ENCODE measurements at regions not wholly inside any gene's neighbourhood (a gene's known extent, or its start where the extent isn't known, plus 50 kb on each side); places are given as distances from the start of the nearest gene placed in this dataset.
"Not testable (repeated sequence)": the region's sequence is repeated elsewhere in the genome, so short reads cannot be mapped to it uniquely, and the experiment has no call there.

DNA sequence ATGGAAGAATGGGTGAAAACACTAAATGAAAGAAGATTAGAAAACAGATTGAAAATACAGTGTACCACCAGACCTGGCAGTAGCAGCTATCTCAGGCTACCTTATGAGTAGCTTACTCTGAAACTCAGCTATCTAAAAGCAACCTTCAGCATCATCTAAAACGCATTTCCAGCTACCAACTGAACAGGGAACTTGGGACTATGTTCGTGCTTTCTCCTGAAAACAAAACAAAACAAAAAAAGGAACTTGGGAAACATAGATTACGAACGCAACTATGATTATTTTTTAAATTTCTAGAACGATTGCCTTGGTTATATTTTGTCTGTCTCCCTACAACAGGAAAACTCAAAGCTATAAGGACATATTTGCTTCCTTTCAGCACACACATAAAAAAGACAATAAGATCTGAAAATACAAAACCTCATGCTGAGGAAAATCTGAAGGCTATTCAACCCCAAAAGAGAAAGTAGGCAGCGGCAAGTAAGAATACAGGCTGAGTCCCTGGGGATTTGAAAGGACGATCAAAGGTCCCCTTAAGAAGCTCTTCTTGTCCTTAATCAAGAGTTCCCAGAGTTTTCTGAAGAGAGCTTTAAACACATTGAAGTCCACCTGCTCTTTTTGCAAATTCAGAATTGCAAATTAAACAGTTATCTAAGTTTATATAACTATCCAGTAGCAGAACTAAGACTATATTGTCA, 53.4 kb downstream of the OR2K2 start:
- peak in 2 of 3 donors; percentile 46 to 49 for DNase-seq

DNA sequence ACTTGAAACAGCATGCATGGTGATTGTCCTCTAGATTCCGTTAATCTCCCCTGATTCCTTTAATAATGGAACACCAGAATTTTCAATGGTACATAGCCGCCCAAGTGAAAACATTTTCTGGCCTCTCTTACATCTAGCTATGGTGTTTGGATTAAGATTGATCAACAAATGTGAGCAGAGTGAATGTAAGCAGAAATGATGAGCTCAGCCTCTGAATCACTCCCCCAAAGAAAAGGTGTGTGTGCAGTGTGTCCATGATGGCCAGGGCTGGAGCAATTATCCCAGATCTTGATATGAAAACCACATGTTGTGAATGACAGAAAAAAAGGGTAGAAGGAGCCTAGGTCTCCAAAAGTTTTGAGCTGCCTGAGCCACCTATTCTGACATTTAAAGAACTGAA, 55.3 kb downstream of the OR2K2 start:
- DNase-seq: no peak

DNA sequence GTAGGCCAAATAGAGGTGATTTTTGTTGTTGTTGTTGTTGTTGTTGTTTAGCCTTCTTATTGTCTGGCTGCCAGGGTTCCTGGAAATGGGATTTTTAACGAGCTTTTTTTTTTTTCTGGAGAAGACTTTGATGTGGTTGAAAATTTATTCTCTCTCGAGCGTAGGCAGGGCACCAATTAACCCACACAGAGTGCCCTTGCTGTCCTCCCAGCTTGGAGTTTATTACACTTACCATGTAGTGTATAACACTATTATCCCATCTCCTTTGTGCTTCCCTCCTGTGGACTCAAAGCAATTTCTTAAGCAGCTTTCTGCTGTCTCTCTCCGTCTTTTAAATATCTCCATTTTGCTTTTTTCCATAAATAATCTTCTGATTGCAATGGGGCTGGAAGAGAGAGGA, 57.4 kb downstream of the OR2K2 start:
- no peak for DNase-seq

DNA sequence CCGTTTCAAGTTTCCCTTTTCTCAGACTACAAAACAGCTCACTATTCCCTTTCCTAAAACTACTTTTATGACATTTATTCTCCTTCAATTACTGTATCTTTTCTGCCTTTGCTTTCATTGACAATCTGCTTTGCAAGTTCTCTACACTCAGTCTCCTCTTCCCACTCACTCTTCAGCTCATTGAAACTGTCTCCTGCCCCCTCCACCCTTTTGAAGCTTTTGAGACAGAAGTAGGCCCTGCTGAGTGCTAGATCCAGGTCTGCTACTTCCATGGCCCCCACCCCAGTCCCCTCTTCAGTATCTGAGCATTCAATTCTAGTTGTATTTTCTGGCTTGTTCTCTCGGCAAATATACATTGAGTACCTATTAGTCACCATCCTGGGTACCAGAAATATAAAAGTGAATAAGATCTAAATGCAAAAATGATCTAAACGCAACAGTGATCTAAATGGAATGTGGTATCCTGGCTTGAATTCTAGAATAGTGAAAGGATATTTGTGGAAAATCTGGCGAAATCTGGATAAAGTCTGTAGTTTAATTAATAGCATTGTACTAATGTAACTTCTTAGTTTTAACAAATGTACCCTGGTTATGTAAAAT, 58.4 kb downstream of the OR2K2 start:
- no peak for DNase-seq

DNA sequence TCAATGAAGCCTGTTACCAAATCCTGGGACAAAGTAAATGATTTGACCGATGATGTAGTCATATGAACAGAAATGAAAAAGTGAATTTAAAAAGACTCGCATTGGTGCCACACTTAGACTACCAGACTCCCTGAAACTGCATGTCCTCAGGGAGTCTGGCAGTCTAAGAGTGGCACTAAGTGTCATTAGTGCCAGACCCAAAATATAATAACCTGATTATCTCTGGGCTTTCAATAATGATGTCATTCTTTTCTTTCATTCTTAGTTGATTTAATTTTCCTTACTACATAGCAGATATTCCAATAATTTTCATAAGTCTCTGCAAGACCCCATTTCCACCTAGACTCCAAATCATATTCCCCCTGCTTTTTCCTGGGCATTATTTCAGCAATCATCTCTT, 59.0 kb downstream of the OR2K2 start:
- DNase-seq: no peak

DNA sequence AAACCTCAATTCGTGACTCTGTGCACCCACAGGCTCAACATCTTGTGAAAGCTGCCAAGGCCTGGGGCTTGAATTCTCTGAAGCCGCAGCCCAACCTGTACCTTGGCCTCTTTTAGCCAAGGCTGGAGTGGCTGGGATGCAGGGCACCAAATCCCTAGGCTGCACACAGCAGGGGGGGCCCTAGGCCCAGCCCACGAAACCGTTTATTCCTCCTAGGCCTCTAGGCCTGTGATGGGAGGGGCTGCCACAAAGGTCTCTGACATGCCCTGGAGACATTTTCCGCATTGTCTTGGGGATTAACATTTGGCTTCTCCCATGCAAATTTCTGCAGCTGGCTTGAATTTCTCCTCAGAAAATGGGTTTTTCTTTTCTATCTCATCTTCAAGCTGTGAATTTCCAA, 64.0 kb downstream of the OR2K2 start:
- DNase-seq: not testable (repeated sequence)

DNA sequence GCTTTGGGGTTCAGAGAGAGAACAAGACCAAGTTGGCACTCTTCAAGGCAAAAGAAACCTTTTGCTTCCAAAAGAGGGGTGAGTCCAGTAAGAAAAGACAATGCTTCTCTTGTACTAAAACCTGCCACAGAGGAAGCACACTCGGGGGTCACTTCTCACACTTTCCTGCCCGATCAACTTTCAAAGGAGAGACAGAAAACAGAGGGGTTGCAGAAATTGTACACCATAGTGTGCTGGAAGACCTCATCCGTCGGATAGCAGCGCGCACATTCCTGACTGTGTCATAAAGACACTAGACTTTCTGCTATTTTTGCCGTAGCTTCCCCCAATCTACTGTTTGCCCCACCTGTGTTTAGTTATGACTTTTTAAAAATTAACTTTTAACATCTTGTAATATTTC, 66.9 kb downstream of the OR2K2 start:
- DNase-seq: no peak

DNA sequence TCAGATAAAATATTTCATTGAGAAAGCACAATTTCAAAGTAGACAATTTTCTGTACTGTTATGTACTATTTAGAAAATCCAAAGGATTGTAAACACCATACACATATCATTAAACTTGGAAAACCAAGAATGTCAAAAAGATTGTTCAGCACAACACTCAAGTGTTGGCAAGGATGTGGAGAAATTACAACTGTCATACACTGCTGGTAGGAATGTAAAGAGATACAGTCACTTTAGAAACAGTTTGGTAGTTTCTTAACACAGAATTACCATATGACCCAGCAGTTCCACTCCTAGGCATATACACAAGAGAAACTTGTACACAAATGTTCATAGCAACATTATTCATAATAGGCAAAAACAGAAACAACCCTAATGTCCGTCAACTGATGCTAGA, 71.2 kb downstream of the OR2K2 start:
- DNase-seq: no peak

DNA sequence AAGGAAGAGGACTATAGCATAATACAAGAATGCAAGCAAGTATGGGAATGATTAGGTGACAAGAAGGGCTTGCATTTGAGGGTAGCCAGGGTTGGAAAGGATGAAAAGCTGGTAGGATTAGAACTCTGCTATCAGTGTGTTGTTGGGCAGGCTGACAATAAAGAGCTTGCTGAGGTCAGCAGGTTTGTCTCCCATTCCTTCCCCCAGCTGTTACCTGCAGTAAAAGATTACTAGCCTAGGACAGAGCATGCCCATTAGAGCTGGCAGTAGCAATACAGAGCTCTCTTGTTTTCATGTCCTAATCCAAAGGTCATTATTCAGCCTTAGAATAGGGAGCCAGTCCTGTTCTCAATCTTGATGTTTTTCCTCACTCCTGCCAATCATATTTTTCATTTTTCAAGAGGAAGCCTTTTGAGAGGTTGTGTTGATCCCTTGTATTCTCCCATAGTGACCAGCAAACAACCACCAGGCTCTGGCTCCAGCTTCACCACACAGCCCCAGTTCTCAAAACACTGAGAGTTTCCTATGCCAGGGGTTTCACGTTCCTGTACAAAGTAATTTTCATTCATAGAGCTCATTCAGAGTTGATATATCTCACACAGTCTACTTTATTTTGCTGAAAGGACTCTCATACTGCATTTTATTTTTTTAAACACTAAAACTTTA, 71.7 kb downstream of the OR2K2 start:
- no peak for DNase-seq

DNA sequence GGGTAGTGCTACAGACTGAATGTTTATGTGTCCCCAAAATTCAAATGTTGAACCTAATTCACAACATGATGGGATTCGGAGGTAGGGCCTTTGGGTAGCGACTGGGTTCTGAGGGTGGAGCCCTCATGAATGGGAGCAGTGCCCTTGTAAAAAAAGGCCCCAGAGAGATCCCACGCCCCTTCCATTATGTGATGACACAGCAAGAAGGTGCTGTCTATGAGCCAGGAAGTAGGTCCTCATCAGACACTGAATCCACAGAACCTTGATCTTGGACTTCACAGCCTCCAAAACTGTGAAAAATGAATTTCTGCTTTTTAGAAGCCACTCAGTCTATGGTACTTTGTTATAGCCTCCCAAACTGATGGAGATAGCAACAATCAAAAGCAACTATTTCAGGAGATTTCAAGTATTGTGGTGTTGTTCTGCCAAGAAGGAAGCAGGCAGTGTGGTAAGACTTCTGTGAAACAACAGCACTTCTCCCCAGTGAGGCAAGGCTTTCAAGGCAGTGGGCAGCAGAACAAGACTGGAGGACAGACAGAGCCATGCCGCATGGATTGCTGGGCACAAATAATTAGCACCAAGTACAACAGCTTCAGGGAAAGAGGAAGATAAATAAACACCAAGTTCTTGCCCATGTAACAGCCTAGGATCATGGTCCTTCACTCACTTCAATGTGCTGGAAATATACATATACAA, 76.1 kb downstream of the OR2K2 start:
- peak; percentile 47 to 60 (median 47) for DNase-seq

DNA sequence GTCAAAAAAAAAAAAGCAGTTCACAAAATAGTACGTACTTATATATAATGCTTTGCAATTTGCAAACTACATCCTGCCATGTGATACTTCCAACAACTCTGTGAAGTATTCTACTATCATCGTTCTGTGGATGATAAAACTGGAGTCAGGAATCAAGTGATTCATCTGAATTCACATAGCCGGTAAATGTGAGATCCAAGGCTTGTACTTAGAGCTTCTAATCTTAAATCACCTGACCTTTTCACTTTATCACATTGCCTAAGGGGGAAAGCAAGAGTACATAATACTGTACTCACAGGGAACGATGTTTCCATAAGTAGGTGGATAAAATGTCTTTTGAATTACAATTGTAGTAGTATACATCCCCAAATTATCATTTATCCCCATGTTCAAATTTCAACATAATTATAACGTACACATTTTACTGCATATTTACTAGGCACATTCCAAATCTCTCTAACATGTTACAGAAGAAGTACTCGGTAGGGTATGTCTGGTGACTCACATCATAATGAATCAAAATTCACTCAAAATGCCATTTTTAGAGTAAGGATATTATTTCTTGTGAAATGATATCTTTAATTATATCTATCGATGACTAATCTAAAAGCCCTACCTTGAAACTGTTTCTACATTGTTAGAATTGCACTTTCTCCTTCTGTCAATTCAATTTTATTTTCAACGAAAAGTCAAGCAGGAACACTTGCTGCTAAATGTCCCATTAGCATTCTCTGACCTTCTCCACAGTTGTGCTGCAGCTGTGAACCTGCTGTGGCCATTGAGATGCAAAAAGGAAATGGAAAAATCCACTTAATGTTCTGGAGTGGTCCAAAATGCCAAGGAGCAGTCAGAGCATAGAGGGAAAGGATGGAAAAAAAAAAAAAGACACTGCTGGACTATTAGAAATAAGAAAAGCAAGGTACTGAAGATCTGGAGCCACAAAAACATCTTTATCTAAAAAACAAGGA, 78.9 kb downstream of the OR2K2 start:
- no peak for DNase-seq

DNA sequence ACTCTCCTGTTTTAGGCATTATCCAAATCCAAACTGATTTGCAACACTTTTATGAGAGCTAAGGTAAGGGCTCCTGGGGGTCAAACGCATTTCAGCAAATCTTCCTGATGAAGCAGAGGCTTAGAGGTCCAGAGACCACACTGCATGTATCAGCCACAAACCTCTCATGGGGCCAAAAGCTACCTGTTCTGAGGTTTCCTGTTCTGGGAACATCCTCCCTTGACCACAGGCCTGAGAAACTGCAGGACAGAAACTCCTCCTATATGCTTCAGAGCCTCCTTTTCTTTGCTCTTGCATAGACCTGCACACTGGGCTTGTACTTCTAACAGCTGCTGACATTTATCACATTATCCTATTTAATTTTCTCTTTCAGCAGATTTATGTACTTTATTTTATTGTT, 92.6 kb downstream of the OR2K2 start:
- no peak for DNase-seq

DNA sequence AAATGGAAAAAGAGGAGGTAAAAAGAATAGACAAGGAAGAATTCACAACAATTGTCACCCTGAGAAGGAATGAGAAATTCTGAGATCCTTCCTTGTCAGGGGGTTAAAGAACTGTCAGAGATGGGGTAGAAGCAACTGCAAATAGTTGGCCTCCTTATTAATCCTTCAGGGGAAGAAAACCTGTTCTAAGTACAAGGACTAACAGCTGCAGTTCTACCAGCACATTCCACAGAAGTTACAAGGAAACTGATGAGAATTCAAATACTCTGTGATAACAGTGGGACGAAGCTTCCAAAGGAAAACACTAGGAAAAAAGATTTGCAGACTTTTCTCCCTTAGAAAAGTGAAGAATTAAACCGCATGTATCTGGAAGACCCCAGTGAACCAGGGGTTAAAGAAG, 93.7 kb downstream of the OR2K2 start:
- DNase-seq: no peak

DNA sequence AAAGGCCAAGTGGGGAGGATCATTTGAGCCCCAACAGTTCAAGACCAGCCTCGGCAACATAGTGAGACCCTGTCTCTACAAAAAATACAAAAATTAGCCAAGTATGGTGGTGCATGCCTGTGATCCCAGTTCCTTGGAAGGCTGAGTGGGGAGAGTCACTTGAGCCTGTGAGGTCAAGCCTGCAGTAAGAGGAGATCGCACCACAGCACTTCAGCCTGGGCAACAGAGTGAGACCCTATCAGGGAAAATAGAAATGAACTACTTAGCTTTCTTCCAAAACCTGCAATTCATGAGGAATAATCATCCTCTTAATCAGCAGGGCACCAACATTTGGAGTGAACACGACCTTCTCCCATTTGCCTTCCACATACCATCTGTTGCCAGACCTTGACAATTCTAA, 96.1 kb downstream of the OR2K2 start:
- no peak for DNase-seq

DNA sequence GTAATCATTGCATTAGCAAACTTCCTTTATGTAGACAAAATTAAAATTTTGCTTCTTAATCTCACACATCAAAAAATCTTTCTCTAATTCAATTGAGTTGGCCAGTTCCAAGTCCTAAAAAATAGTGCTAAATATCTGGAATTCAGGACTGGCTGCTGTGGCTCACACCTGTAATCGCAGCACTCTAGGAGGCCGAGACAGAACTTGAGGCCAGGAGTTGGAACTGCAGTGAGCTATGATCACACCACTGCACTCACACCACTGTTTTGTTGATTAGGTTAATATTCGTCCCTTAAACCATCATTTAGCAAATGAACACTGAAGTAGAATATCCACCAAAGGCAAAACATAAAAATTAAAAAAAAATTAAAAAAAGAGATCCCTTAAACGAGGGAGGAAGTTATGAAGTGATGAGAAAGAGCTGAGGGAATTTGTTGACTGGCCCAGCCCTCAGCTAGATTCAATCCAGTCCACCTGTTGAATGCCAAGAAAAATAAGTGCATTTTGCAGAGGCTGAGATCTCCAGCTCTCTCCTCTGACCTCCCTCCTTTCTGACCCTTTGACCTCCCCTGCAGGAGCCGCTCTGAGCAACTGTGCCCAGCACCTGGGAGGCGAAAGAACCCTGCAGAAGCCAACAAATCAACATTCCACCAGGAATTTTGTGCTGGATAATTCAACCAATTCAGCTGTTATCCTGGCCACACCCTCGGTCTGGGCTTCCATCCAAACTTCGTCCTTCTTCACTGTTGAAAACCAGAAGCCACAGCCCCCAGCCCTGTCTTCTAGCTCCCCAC, 96.8 kb downstream of the OR2K2 start:
- DNase-seq: no peak

DNA sequence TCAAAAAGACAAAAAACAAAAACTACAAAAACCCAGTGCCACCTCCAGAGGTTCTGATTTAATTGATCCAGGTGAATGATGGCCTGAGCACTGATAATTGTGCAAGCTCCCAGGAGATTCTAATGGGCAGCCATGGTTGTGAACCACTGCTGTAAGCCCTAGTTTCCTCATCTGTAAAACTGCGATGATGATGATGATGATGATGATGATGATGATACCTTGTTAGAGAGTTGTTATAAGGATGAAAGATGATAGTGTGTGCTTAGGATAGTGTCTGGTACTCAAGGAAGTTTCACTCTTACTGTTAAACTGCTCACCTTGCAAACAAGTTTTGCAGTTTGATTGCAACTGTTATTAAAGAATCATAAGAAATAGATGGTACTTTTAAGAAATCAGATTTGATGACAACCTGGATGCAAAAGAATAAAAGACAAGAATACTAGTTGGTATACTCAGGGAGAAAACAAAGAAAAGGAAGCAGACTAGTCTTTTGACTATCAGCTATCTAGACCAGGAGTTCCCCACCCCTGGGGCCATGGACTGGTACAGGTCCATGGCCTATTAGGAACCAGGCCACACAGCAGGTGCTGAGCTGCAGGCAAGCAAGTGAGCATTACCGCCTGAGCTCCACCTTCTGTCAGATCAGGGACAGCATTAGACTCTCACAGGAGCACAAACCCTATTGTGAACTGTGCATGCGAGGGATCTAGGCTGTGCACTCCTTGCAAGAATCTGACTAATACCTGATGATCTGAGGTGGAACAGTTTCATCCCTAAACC, 98.0 kb downstream of the OR2K2 start:
- no peak for DNase-seq

DNA sequence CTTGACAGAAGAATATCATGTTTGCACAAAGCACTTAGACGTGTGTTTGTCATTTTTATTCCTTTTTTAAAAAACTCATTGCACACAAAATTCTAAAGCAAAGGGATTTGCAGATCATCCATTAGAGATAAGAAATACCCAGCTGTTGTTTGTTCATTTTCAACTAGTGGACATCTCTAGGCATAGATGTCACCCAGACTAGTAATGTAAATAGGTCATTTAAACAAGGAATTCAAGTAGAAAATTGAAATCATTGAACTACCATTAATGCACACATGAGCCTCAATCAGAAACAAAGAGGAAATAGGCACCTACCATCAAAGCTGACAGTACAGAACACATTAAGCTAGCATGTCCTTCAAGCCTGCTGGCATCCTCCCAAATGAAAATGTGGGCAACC, 107.3 kb downstream of the OR2K2 start:
- DNase-seq: no peak

DNA sequence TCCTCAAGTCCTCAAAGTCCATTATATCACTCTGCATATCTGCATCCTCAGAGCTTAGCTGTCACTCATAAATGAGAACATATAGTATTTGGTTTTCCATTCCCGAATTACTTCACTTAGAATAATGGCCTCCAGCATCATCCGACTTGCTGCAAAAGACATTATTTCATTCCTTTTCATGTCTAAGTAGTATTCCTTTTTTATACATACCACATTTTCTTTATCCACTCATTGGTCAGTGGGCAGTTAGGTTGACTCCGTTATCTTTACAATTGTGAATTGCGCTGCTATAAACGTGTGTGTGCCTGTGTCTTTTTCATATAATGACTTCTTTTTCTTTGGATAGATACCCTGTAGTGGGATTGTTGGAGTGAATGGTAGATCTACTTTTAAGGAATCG, 117.2 kb downstream of the OR2K2 start:
- DNase-seq: no peak

DNA sequence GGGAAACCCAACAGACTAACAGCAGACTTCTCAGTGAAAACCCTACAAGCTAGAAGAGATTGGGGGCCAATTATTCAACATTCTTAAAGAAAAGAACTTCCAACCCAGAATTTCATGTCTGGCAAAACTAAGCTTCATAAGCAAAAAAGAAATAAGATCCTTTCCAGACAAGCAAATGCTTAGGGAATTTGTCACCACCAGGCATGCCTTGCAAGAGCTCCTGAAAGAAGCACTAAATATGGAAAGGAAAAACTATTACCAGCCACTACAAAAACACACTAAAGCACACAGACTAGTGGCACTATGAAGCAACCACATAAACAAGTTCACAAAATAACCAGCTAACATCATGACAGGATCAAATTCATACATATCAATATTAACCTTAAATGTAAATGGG, 131.1 kb downstream of the OR2K2 start:
- DNase-seq: no peak

DNA sequence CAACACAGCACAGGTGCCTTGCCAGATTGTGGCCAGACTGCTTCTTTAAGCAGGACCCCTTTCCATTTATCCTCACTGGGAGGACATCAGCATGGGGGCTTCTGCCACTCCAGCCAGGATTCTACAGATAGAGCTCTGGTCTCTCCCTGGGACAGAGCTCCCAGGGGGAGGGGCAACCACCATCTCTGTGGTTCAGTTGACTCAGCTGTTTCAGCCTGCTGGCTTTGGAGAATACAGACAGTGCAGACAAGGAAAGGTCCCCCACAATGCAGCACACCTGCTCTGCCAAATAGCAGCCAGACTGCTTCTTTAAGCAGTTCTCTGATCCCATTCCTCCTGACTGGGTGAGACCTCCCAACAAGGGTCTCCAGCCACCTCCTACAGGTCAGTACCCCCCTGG, 132.8 kb downstream of the OR2K2 start:
- no peak for DNase-seq

DNA sequence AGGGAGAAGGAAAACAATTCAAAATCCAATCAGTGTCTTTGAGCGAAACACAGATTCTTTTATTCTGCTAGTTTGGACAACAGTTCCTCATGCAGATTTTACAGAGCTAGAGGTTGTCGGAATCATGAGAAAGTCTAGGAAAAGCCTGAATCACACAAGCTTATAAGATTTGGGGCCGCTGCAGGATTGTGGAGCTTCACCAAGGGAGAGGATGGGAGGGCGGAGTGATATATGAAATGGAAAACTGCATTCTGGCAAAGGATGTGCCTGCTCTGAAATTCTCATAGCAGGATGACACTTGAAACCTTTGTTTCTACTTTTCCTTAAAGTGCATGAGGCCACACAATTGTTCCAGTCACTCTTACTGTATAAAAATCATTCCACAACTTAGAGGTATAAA, 134.3 kb downstream of the OR2K2 start:
- DNase-seq: no peak

Measured in suppressor macrophage treated with lipopolysaccharide for 1 hour (primary cell).